Parathyroid adenoma (tissue), 2 donors: ENCODE measurements at regions not wholly inside any gene's neighbourhood (a gene's known extent, or its start where the extent isn't known, plus 50 kb on each side); places are given as distances from the start of the nearest gene placed in this dataset.

ENCODE experiments used
- H2AFZ ChIP-seq: fragments of 300-600 bp; sonication (generic); one replicate; pipeline ENCODE4 v1.7.0; 2017; ENCODE audit warnings: antibody characterized with exemption, mild to moderate bottlenecking
- H3K27ac ChIP-seq: fragments of 300-600 bp; sonication (generic); one replicate; pipeline ENCODE4 v1.7.0; 2017
- H3K27me3 ChIP-seq: fragments of 300-600 bp; sonication (generic); one replicate; pipeline ENCODE4 v1.7.0; 2017; ENCODE audit warnings: low read length; ENCODE audit not compliant: control insufficient read depth, insufficient read depth
- H3K36me3 ChIP-seq: fragments of 300-600 bp; sonication (generic); one replicate; pipeline ENCODE4 v1.7.0; 2017; ENCODE audit warnings: low read length; ENCODE audit not compliant: control insufficient read depth, insufficient read depth
- H3K4me1 ChIP-seq: fragments of 300-600 bp; sonication (generic); one replicate; pipeline ENCODE4 v1.7.0; 2017; ENCODE audit warnings: control low read depth
- H3K4me2 ChIP-seq: fragments of 300-600 bp; sonication (generic); one replicate; pipeline ENCODE4 v1.7.0; 2017; ENCODE audit warnings: low read length
- H3K4me3 ChIP-seq: fragments of 300-600 bp; sonication (generic); one replicate; pipeline ENCODE4 v1.7.0; 2017; ENCODE audit warnings: low read depth, low read length
- H3K79me2 ChIP-seq: fragments of 300-600 bp; sonication (generic); one replicate; pipeline ENCODE4 v1.7.0; 2017; ENCODE audit warnings: control low read depth
- H3K9ac ChIP-seq: fragments of 300-600 bp; sonication (generic); one replicate; pipeline ENCODE4 v1.7.0; 2017; ENCODE audit warnings: mild to moderate bottlenecking
- H3K9me3 ChIP-seq: fragments of 300-600 bp; sonication (generic); one replicate; pipeline ENCODE4 v1.7.0; 2017; ENCODE audit warnings: low read length; ENCODE audit not compliant: control insufficient read depth
- CTCF ChIP-seq: fragments of 300-600 bp; sonication (generic); IDR thresholded peaks from one replicate; pipeline ENCODE4 v1.7.0; 2017; ENCODE audit warnings: antibody characterized with exemption, mild to moderate bottlenecking
- donor health status: primary hyperparathyroidism.

- H3K4me3 ChIP-seq = no peak overlapping the region
- H3K9me3 ChIP-seq = no peaks in the 10 kb centered on the region
- H3K4me1 ChIP-seq = no peaks in the 10 kb centered on the region
- H3K4me2 ChIP-seq = no peak overlapping the region
- no peaks in the 10 kb centered on the region for H3K27me3 ChIP-seq
- TF ChIP-seq CTCF = no peak
- no peak overlapping the region for H3K27ac ChIP-seq
- no peak overlapping the region for H3K9ac ChIP-seq
- H2AFZ ChIP-seq = no peak overlapping the region
- no peaks in the 10 kb centered on the region for H3K36me3 ChIP-seq
- peaks cover 8% of the 10 kb centered on the region for H3K79me2 ChIP-seq
Measured at GRCh38 chr4:71221510-71222466, 117.0 kb upstream of the SLC4A4 start.

- Histone ChIP-seq H3K9ac (no peak overlapping the region), H2AFZ (no peak overlapping the region), H3K4me2 (no peak overlapping the region), H3K9me3 (no peaks in the 10 kb centered on the region), H3K36me3 (no peaks in the 10 kb centered on the region), H3K4me1 (no peaks in the 10 kb centered on the region), H3K27ac (no peak overlapping the region), H3K4me3 (no peak overlapping the region), H3K79me2 (peaks cover 8% of the 10 kb centered on the region), H3K27me3 (no peaks in the 10 kb centered on the region)
- TF ChIP-seq CTCF = no peak
Measured at GRCh38 chr4:71222661-71223060, 116.2 kb upstream of the SLC4A4 start.

GRCh38 chr4:71229477-71230270 lies 109.1 kb upstream of the SLC4A4 start:
- Histone ChIP-seq H3K79me2 (peaks cover 8% of the 10 kb centered on the region), H2AFZ (no peak overlapping the region), H3K27ac (peak overlapping the region; percentile 11), H3K4me2 (peak overlapping the region; percentile 45), H3K4me1 (peaks cover 6% of the 10 kb centered on the region), H3K4me3 (no peak overlapping the region), H3K27me3 (no peaks in the 10 kb centered on the region), H3K9me3 (no peaks in the 10 kb centered on the region), H3K9ac (no peak overlapping the region), H3K36me3 (no peaks in the 10 kb centered on the region)
- peak; percentile 47 for TF ChIP-seq CTCF

- H3K4me3 ChIP-seq = no peak overlapping the region
- no peak overlapping the region for H2AFZ ChIP-seq
- H3K36me3 ChIP-seq = no peaks in the 10 kb centered on the region
- peaks cover 6% of the 10 kb centered on the region for H3K4me1 ChIP-seq
- H3K9me3 ChIP-seq = no peaks in the 10 kb centered on the region
- H3K27ac ChIP-seq = no peak overlapping the region
- H3K27me3 ChIP-seq = no peaks in the 10 kb centered on the region
- H3K4me2 ChIP-seq = no peak overlapping the region
- H3K79me2 ChIP-seq = peaks cover 8% of the 10 kb centered on the region
- TF ChIP-seq CTCF = no peak
- H3K9ac ChIP-seq = no peak overlapping the region
Measured at GRCh38 chr4:71230271-71231128, 108.3 kb upstream of the SLC4A4 start.
